GM23338 (cell line): ENCODE measurements at regions not wholly inside any gene's neighbourhood (a gene's known extent, or its start where the extent isn't known, plus 50 kb on each side); places are given as distances from the start of the nearest gene placed in this dataset.

Source experiments
- CREB1 ChIP-seq: fragments of 250-450 bp; sonication (Bioruptor Pico); IDR thresholded peaks from 2 replicates; pipeline ENCODE4 v1.5.0; 2020; ENCODE audit warnings: low read depth, mild to moderate bottlenecking, moderate library complexity
- CTCF ChIP-seq, 2 experiments: fragments of 200-600 bp in 1 of 2; sonication (generic) in 1 of 2; conservative IDR thresholded peaks; 2 replicates each; pipeline versions ENCODE4 v1.5.1 to v1.6.1; 2016 to 2017; ENCODE audit warnings: antibody characterized with exemption in 2 of 2, low read depth in 2 of 2, mild to moderate bottlenecking in 2 of 2, moderate library complexity in 1 of 2
- EZH2 ChIP-seq: fragments of 200-600 bp; sonication (generic); IDR thresholded peaks from one replicate; pipeline ENCODE4 v1.8.0; 2017; ENCODE audit warnings: antibody characterized with exemption, mild to moderate bottlenecking, low read depth; ENCODE audit not compliant: unreplicated experiment
- EZH2phosphoT487 ChIP-seq: fragments of 200-600 bp; sonication (generic); IDR thresholded peaks from one replicate; pipeline ENCODE4 v1.8.1; 2018; ENCODE audit warnings: antibody characterized with exemption; ENCODE audit not compliant: unreplicated experiment
- JUNB ChIP-seq: IDR thresholded peaks from one replicate; pipeline ENCODE4 v1.6.1; 2016; ENCODE audit warnings: antibody characterized with exemption; ENCODE audit not compliant: unreplicated experiment
- POLR2AphosphoS5 ChIP-seq: IDR thresholded peaks from 2 replicates; pipeline ENCODE4 v1.6.1; 2016; ENCODE audit warnings: antibody characterized with exemption, low read depth
- TF ChIP-seq, protein P1 (sequence below): IDR thresholded peaks from one replicate; pipeline ENCODE4 v1.6.1; 2018; ENCODE audit warnings: antibody characterized with exemption; ENCODE audit not compliant: unreplicated experiment
- TF ChIP-seq, protein P2 (sequence below): IDR thresholded peaks from 2 replicates; pipeline ENCODE4 v1.6.1; 2016; ENCODE audit warnings: antibody characterized with exemption

GRCh38 chr3:3259181-3259580, 79.7 kb upstream of the CRBN start:
- TF ChIP-seq POLR2AphosphoS5 (no peak), CREB1 (no peak), EZH2 (no peak), EZH2phosphoT487 (no peak), CTCF (conservative IDR thresholded peaks at IDR 0.05; ENCODE audit: low read depth in 2 of 2) (no peak), JUNB (no peak)
- TF ChIP-seq, protein P1, sequence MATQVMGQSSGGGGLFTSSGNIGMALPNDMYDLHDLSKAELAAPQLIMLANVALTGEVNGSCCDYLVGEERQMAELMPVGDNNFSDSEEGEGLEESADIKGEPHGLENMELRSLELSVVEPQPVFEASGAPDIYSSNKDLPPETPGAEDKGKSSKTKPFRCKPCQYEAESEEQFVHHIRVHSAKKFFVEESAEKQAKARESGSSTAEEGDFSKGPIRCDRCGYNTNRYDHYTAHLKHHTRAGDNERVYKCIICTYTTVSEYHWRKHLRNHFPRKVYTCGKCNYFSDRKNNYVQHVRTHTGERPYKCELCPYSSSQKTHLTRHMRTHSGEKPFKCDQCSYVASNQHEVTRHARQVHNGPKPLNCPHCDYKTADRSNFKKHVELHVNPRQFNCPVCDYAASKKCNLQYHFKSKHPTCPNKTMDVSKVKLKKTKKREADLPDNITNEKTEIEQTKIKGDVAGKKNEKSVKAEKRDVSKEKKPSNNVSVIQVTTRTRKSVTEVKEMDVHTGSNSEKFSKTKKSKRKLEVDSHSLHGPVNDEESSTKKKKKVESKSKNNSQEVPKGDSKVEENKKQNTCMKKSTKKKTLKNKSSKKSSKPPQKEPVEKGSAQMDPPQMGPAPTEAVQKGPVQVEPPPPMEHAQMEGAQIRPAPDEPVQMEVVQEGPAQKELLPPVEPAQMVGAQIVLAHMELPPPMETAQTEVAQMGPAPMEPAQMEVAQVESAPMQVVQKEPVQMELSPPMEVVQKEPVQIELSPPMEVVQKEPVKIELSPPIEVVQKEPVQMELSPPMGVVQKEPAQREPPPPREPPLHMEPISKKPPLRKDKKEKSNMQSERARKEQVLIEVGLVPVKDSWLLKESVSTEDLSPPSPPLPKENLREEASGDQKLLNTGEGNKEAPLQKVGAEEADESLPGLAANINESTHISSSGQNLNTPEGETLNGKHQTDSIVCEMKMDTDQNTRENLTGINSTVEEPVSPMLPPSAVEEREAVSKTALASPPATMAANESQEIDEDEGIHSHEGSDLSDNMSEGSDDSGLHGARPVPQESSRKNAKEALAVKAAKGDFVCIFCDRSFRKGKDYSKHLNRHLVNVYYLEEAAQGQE, result no peak
- TF ChIP-seq, protein P2, sequence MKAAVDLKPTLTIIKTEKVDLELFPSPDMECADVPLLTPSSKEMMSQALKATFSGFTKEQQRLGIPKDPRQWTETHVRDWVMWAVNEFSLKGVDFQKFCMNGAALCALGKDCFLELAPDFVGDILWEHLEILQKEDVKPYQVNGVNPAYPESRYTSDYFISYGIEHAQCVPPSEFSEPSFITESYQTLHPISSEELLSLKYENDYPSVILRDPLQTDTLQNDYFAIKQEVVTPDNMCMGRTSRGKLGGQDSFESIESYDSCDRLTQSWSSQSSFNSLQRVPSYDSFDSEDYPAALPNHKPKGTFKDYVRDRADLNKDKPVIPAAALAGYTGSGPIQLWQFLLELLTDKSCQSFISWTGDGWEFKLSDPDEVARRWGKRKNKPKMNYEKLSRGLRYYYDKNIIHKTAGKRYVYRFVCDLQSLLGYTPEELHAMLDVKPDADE, result no peak
